Colon (tissue), 2 donors: ENCODE measurements at regions not wholly inside any gene's neighbourhood (a gene's known extent, or its start where the extent isn't known, plus 50 kb on each side); places are given as distances from the start of the nearest gene placed in this dataset.

Experiments used
- FAIRE-seq: peaks from 2 replicates; lab custom pipeline; 2012; peaks lifted over from hg19 to GRCh38; lab: Jason Lieb, UNC
- donor health status: control.
- donor health status: control.

GRCh38 chr4:155616117-155616516, 50.5 kb upstream of the GUCY1A1 start:
- no peak for FAIRE-seq

GRCh38 chr4:155615081-155615887, 51.4 kb upstream of the GUCY1A1 start:
- no peak for FAIRE-seq

- FAIRE-seq: no peak
Measured at GRCh38 chr4:155614111-155614762, 52.4 kb upstream of the GUCY1A1 start.

- no peak for FAIRE-seq
Measured at GRCh38 chr4:155612074-155612473, 54.6 kb upstream of the GUCY1A1 start.

GRCh38 chr4:155611501-155611900, 55.1 kb upstream of the GUCY1A1 start:
- FAIRE-seq: no peak

GRCh38 chr4:155610143-155610542, 56.5 kb upstream of the GUCY1A1 start:
- no peak for FAIRE-seq

- no peak for FAIRE-seq
Measured at GRCh38 chr4:155609455-155610059, 57.1 kb upstream of the GUCY1A1 start.

- FAIRE-seq: no peak
Measured at GRCh38 chr4:155608225-155608885, 58.3 kb upstream of the GUCY1A1 start.

- FAIRE-seq: no peak
Measured at GRCh38 chr4:155607481-155607880, 59.2 kb upstream of the GUCY1A1 start.

- FAIRE-seq: no peak
Measured at GRCh38 chr4:155604718-155605626, 61.7 kb upstream of the GUCY1A1 start.

GRCh38 chr4:155603360-155603891, 63.2 kb upstream of the GUCY1A1 start:
- FAIRE-seq: no peak

GRCh38 chr4:155602351-155603140, 64.1 kb upstream of the GUCY1A1 start:
- FAIRE-seq: no peak

- FAIRE-seq: no peak
Measured at GRCh38 chr4:155600244-155600643, 66.4 kb upstream of the GUCY1A1 start.

- no peak for FAIRE-seq
Measured at GRCh38 chr4:155599596-155599995, 67.1 kb upstream of the GUCY1A1 start.

GRCh38 chr4:155599085-155599484, 67.6 kb upstream of the GUCY1A1 start:
- no peak for FAIRE-seq

- FAIRE-seq: no peak
Measured at GRCh38 chr4:155597933-155598451, 68.7 kb upstream of the GUCY1A1 start.

GRCh38 chr4:155597281-155597680, 69.4 kb upstream of the GUCY1A1 start:
- no peak for FAIRE-seq

- no peak for FAIRE-seq
Measured at GRCh38 chr4:155593793-155594192, 72.9 kb upstream of the GUCY1A1 start.

- FAIRE-seq: no peak
Measured at GRCh38 chr4:155592938-155593297, 73.7 kb upstream of the GUCY1A1 start.

- FAIRE-seq: no peak
Measured at GRCh38 chr4:155592179-155592937, 74.3 kb upstream of the GUCY1A1 start.
